GM15510 (cell line): ENCODE measurements at regions not wholly inside any gene's neighbourhood (a gene's known extent, or its start where the extent isn't known, plus 50 kb on each side); places are given as distances from the start of the nearest gene placed in this dataset.

ENCODE experiments used
- POLR2A ChIP-seq: IDR thresholded peaks from 3 replicates; pipeline ENCODE4 v1.6.1; 2011; ENCODE audit warnings: borderline replicate concordance; ENCODE audit not compliant: insufficient read length; ENCODE audit errors: extremely low read depth

DNA sequence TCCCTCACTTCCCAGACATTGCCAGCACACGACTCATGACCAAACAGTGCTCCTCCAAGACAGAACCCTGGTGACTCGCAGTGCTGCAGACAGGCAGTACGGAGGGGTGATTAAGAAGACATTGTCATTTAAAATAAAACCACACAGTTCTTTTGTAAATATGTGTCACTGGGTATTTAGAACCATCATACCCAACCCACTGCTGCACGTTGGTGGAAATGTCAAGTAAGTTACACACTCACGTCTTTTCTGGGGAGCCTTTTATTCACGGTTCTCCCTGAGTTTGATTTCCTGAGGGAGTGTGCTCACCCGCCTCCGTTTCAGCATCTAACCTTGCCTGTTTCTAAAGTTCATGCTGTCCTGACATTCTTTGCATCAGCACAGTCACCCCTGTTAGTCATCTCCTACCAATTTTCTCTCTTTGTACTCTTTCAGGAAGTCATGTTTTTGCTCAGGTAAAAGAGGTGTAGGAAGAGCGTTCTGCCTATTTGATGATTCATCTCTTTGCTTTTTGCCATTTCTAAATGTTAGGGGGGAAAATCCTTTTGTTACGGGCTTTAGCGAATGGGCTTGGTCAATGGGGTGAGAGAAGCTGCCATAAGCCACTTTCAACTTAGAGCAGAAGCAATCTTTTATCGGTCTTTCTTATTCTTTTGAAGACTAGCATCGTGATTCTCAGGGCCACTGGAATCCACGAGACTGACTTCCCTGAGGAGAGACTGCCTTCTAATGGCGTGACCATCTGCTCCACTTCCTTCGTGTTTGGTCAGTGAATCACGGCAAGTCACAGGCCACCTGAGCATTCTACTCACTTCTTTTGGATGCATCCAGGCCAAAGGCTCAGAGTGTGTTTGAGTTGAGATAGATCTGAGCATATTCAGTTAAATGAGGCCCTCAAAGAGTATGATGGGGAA is 512.8 kb upstream of the JARID2 start:
- TF ChIP-seq POLR2A, result no peak

DNA sequence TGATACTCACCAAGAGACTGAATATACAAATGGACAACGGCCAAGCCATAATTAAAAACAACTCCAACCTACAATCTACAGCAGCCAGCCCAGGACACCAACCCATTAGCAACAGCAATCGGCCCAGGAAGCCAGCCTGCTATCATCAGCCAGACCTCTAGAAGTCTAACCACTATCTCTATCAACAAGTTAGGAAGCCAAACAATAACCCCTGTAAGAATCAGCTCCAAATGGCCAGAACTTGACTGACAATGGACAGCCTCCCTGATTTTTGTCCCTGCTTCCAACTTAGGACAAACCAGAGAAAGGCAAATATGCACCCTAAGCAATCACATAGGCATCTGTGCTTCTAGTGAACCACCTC is 511.8 kb upstream of the JARID2 start:
- TF ChIP-seq POLR2A, result no peak

DNA sequence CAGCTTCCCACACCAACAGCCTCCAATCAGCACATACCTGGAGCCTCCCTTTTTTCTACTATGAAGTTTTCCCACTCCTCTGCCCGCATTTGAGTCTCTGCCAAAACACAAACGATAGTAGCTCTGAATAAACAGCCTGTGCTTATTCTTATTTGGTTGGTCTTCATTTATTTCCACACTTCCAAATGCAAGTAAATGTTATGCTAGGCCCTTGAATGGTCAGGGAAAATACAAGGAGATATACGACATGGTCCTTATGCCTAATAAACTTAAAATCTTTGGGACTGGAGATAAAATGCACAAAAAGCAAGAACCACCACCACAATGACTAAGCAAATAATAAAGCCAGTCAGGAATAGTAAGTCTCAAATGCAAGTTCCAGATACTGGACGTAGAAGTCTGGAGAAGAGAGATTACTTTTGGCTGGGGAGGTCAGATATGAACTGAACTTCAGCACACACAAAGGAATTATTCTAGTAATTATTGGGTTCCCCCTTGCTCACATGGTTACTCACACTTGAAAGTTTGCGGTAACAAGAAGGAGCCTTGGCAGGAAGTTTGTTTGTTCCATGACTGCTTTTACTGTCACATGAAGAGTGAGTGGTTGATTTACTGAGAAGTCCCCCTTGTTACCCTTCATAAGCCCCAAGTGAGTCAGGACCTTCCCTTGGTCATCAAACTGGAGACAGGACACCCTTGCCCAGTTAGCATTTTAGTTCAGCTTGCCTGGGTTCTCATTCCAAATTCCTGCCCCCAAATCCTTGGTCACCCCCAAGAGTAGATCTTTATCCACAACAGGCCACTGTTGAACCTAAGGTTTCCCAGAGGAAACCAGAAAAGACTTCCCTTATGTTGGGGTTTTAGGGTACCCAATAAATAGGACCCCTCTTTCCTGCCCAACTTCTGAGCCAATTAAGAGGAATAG is 511.2 kb upstream of the JARID2 start:
- TF ChIP-seq POLR2A, result no peak

DNA sequence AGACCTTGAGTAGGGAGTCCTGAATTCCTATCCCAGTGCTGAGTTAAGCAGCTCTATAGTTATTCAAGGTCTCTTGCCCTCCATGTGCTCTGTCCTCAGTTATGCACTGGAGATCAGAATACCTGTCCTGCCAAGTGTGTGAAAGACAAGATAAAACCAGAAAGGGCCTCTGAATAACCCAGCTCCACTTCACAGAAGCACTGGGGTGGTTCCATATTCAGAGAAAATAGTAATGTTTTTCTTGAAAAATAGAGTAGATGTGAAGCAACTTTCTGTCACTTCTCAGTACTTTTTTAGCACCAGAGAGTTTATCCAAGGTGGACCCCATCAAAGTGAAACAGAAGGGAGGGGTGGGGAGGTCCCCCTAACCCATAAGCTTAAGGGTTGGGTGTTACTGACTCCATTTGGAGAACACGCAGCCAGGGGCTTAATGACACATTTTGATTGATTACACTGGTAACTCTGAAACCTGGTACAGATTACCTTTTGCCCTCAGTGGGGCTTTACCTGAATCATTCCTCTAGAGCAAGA is 509.8 kb upstream of the JARID2 start:
- TF ChIP-seq POLR2A, result no peak

DNA sequence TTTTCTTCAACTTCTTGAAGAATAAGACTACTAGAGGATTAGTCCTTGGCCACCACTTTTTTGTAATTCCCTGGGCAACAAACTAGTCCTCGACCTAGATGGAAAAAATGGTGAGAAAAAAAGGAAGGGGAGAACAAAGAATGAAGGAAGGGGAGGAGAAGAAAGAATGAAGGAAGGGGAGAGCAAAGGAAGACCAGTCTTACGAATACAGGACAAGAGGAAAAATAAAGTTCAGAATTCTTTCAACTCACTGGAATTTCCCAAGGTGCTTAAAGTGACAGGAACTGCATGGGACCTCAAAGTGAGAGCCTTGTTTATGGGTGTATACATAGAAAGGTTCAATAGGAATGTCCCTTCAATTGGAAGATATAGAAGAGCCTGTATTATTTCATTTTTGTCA is 509.3 kb upstream of the JARID2 start:
- TF ChIP-seq POLR2A, result no peak

DNA sequence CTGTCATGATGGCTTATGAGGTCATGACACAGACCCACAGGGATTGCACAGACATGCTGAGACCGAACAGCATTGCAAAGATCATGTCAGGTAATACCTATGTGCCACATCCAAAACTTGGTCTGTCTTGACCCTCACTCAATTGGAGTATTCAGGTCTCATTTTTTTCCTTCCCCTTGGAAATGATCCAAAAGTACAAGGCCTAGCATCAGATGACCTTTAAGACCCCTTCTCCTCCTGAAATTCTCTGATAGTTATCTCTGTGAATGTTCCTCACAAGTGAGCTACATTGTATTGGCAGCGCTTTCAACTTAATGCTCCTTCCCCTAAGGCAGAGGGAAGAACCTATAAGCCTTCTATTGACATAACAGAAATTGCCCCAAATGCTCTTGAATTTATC is 507.4 kb upstream of the JARID2 start:
- no peak for TF ChIP-seq POLR2A

DNA sequence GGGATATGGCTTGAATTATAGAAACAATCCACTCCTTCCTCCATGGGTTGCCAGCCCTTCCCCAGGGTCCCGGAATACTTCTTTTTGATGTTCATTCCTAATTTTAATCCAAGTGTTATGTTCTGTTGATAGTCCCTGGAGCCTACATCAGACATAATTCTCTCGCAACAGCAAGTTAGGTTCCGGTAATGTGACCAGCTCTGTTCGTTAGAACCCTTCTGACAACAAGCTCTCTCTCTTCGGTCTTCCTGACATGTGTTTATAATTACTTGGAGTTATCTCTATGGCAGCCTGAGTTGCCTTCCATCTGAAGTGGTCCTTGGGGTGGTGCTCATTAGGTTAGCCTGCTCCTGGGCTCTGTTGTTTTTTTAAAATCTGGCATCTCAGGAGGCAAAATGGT is 506.9 kb upstream of the JARID2 start:
- no peak for TF ChIP-seq POLR2A

DNA sequence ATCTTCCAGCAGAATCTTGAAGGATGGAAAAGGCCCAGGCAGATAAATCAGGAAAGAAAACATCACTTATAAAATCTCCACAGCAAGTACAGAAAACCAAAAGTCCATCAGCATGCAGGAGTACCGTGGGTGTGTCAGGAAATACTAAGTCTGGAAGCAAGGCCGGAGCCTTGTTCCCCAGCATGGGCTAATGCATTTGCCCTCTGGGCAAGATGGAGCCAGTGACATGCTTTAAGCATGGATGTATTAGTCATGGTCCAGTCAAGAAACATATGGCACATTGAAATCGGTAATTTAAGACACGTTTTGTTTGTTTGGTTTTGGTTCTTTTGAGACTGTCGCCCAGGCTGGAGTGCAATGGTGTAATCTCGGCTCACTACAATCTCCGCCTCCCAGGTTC is 506.0 kb upstream of the JARID2 start:
- TF ChIP-seq POLR2A, result no peak

DNA sequence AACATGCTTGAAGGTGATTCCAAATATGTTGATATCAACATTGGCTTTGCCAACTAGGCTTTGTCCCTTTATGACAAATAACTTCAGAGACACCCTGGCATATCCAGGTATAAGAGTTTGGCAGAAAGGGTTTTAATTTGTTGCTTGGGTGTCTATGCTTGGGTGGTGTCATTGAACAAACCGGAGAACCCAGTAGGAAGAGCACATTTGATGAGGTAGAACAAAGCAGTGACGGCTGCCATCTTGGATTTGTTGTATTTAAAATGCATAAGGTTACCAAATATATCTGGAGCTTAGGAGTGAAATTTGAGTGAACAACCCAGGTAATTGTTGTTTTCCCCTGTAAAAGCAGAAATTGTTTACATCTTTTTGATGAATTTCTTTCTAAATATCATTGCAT is 503.7 kb upstream of the JARID2 start:
- TF ChIP-seq POLR2A, result no peak

DNA sequence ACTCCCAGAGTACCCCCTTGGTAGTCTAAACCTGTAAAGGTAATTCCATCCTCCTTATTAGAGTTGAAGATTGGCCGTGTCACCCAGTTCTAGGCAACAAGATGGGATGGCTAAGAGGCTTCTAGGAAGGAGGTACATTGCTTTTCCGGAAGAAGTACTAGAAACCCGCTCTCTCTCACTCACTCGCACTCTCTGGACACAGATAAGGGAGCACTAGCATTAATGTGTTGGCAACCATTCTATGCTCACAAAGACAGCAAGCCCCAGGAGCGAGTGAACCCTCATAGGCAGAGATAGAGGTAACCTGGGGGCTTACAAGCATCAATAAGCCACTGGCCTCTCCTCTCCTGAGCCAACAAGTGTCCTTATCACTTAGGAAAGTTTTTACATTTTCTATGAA is 503.2 kb upstream of the JARID2 start:
- TF ChIP-seq POLR2A, result no peak

DNA sequence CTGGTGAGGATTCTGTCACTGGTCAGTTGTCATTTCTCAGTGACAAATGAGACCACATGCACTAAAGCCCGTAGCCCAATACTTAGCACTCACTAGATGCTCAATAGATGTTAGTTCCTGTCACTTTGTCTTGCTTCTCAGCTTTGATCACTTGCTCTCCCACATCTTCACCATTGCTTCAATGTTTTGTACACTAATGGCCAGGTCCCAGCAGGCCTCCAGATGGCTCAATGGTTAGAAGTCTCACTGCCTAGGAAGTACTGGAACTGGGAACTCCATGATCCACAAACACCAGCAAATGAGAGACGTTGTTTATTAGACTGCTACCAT is 502.8 kb upstream of the JARID2 start:
- no peak for TF ChIP-seq POLR2A

DNA sequence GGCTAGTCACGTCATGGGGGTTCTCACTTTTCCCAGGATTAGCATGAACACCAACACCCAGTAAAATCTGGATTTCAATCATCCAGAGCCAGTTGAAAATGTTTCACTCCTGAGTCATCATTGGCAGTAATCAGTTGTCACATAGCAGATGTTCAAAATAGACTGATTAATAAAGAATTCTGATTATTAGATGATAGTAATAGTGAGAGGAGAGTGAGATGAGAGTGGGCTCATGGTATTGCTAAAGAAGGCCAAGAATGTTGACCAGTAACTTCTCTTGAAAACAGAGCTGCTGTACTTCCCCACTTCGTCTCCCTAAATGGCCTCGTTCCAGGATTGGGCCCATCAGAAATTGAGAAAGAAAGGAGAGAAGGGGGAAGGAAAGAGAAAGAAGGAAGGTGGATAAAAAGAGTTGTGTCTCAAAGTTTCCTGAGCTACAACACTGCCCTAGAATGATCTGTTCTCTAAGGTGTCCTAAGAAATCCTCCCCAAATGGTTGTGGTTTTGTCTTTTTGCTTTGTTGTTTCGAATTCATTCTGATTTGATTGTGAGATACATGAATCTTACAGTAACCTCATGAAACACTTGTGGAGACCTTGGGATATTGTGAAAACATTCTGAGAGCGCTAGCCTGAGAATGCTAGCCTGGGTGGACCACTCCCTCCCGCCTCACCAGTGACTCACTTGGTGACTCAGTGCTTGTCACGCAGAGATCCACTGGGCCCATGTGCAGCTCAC is 502.2 kb upstream of the JARID2 start:
- TF ChIP-seq POLR2A, result no peak

DNA sequence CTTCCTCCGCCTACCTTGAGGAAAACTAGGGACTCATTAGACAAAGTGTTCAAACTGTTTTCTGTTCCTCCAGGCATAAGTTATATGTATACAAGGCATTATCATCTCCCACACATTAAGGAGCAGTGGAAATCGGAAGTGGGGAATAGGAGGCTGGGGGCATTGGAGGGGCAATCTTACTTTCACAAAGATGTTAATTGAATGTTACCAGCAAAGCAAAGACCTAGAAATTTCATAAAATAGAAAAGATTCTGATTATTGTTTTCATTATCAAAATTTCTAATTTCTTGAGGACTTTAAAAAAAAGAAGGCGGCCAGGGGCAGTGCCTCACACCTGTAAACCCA is 501.7 kb upstream of the JARID2 start:
- no peak for TF ChIP-seq POLR2A

DNA sequence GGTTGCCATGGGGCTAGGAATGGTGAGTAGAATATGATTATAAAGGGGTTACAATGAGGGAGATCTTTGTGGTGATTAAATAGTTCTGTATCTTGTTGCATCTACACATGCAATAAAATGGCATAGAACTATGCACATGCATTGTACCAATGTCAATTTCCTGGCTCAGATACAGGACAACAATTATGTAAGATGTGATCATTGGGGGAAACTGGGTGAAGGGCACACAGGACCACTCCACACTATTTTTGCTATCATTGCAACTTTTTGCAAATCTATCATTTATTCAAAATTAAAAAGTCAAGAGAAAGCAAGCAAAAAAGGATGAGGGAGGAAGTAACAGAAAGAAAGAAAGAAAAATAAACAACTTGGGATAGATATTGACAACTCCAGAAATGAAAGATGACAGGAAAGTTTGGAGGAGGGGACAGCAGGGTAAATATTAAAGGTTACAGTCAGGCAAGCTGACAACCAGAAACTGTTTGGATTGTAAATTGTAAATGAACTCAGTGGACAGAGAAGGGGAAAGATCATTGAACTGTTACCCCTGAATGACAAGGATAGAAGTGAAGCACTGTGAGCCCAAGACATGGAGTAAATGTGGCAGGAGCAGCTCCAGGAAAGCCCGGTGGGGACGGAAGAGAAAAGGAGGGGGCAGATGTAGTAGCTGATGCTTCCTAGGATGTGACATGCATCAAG is 499.6 kb upstream of the JARID2 start:
- TF ChIP-seq POLR2A, result no peak
